Stimulated activated CD4-positive, alpha-beta T cell treated with anti-CD3 and anti-CD28 coated beads, TNF-alpha, amount 100 ng/mL, for 48 hours (primary cell): ENCODE measurements at regions not wholly inside any gene's neighbourhood (a gene's known extent, or its start where the extent isn't known, plus 50 kb on each side); places are given as distances from the start of the nearest gene placed in this dataset.
"Not testable (repeated sequence)": the region's sequence is repeated elsewhere in the genome, so short reads cannot be mapped to it uniquely, and the experiment has no call there.

Experiments used
- DNase-seq, 3 donors: peaks; one replicate each; pipeline ENCODE4 v3.0.0-alpha.2; 2020; ENCODE audit warnings: low read depth in 3 of 3

DNA sequence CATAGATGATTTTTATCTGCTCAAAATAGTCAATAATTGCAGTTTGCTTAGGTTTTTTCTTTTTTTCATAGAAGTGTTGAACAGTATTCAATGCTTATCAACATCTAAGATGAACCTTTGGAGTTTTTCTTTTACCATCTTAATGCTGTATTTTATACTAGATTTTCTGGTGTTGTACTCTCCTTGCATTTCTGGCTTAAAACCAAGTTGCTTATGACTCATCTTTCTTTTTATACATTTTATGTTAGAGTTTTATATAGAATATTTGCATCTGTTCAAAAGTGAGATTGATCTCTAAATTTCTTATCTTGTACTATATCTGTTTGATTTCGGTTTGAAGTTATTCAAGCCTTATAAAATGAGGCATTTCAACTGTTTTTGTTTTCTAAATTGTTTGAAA, 232.5 kb downstream of the RFPL4B start:
- no peak for DNase-seq

GRCh38 chr6:112581015-112581414, 233.9 kb downstream of the RFPL4B start:
- DNase-seq, result no peak

GRCh38 chr6:112590326-112590725, 243.2 kb downstream of the RFPL4B start:
- no peak for DNase-seq

- DNase-seq, result no peak
Observed at GRCh38 chr6:112591329-112591728, 244.2 kb downstream of the RFPL4B start.

GRCh38 chr6:112592159-112592558, 245.0 kb downstream of the RFPL4B start:
- DNase-seq, result no peak

DNA sequence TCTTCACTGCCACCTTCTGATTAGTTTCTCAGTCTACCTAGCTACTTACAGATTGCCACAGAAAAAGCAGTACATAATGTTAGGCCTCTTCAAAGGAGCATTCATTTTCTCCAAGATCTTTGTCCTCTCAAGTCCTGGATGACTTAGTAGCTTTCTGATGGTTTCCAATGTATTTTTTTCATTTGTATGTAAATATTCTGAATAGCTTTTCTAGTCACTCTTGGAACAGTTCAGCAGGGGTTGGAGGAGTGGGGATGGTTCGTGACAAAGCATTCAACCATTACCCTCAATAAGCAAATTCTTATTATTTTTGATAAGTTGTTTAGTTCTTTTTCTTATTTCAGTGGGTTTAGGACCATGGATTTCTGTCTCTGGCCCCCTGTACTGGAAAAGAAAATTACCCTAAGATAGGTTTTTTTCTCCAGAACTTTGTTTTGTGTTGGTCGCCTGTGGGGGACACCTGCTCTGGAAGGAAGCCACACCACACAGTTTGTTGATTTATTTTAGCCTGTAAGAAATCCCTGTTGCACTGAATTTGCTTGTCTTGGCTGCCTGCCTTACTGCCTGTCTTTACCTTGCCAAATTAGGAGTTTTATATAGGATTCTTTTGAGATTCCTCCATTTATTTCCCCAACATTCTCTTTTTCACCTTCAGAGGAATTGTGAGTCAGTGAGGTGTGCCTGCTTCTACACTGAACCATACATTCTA, 247.9 kb downstream of the RFPL4B start:
- no peak for DNase-seq

DNA sequence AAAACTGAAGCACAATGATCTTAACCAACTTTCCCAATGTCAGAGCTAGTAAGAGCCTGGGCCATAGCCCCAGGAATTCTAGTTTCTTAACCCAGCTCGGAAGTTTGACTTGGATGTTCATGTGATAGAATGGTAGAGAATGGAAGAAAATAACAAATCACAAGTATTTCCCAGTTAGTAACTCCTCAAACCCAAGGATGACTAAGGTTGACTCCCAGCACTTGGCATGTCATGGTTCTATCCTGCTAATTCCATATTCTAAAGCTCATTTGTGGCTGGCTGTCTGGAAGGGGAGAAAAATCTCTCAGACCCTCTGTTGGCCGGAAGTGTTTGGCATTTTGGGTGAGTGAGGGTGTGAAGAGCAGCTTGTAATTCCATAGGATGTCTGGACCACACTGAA, 248.7 kb downstream of the RFPL4B start:
- no peak for DNase-seq

DNA sequence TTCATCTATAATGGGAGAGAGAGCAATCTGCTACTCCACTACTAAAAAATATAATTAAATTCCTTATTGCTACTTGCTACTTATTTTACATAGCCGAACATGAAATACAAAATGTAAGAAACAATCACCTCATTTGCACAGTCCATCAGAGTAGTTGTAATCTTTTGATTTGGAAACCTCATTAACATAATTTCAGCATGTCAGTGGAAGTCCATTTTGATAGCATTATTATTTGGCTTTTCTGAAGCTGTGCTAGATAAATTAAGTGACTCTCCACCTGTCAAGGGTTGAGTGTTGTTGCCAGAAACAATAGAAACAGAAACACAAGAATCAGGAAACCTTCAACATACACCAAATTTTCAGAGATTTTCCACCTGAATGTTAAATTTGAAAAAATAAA, 250.0 kb downstream of the RFPL4B start:
- DNase-seq, result no peak

DNA sequence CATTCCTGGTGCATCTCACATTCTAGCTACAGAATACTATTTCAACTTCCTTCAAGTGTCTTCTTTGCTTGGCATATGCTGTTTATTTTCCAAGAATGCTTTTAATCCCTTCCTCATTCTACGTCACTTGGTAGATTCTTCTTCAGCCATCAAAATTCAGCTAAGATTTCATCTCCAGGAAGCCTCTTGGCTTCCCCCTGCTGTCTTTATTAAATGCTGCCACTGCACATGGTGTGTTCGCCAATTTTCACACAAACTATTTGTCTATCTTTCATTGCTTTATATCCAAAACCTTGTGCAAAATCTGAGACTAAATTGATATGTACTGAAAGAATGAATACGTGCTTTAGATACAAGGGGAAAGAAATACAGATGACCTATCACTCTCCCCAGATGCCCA, 253.0 kb downstream of the RFPL4B start:
- DNase-seq, result no peak

GRCh38 chr6:112603726-112604125, 256.6 kb downstream of the RFPL4B start:
- no peak for DNase-seq

DNA sequence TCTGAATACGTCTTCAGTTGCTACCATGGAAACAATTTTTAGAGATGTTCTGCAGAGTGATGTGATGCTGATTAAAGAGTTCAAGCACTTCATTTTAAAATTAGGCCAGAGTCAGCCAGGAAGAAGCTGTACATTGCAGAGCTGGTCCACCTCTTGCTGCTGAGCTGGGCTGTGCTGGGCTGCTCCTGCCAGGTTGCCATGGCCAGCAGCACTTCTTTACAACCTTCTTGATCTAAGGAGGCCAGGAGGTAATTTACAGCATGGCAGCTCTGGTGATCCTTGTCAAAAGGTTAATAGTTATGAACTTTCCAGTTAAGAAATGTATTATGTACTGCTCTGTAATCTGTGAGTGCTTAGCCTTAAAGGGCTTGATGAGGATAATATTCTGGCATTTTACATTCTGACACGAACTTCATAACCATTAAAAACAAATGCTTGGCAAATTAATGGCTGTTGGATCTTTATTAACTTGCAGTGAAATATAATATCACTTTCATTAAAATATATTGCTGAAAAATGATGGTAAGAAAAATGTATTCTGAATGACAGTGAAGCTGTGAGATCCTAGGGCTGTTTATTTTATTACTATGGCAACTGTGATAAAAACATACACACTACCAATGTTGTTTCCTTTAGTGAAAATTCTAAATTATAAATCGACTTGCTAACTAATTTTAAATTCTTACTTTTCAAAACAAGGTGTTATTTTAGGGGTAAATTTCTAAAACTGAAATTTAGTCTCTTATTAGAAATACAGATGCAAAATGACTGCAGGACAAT, 259.7 kb downstream of the RFPL4B start:
- DNase-seq, result no peak

DNA sequence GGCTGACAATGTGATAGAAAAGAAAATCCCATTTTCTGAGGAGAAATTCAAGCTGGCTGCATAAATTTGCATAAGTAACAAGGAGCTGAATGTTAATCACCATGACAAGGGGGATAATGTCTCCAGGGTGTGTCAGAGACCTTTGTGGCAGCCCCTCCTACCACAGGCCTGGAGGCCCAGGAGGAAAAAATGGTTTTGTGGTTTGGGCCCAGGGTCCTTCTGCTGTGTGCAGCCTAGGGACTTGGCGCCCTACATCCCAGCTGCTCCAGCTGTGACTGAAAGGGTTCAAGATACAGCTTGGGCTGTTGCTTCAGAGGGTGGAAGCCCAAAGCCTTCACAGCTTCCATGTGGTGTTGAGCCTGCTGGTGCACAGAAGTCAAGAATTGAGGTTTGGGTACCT, 261.8 kb downstream of the RFPL4B start:
- not testable (repeated sequence) for DNase-seq

DNA sequence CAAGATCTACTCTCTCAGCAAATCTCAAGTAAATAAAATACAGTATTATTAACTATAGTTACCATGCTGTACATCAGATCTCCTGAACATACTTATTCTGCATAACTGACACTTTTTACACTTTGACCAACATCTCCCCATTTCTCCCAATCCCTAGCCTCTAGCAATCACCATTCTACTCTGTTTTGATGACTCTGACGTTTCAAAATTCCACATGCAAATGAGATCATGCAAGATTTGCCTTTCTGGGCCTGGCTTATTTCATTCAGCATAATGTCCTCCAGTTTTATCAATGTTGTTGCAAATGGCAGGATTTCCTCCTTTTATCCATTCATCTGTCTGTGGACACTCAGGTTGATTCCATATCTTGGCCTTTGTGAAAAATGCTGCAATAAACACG, 266.3 kb downstream of the RFPL4B start:
- no peak for DNase-seq

DNA sequence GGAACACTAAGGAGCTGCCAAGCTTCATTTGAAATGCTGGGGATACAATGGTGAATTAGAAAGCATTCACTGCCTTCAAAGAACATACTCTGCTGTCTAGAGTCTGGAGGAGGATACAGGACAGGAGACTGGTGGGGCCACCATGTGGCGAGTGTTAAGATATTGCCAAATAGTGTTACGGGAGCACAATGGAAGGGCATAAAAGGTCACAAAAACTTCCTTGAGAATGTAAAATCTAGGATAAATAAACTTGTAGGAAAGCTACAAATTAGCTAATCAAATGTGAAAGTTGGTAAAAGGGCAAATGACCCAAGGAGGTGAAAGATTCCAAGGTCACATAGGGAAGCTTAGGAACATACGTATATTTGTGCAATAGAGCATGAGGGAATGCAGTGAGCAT, 271.7 kb downstream of the RFPL4B start:
- DNase-seq, result no peak

- DNase-seq, result no peak
Observed at GRCh38 chr6:112620812-112621569, 273.9 kb downstream of the RFPL4B start.

GRCh38 chr6:112622036-112622435, 274.9 kb downstream of the RFPL4B start:
- no peak for DNase-seq

GRCh38 chr6:112626468-112627082, 279.4 kb downstream of the RFPL4B start:
- DNase-seq, result no peak

DNA sequence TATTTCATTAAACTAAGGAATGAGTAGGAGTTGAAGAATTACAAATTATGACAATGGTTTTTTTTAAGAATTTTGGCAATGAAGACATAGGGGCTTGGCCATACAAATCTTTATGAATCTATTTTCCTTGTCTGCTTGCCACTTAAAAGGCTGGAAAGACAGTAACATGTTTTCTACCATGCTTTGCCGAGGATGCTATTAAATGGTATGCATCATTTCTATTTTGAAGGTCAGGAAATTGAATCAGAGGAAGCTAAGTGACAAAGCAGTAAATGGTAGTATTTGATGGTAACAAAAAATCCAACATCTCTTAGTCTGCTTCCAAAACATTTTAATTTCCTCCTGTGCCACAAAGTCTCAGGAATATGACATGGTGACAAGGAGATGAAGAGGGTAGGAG, 287.2 kb downstream of the RFPL4B start:
- no peak for DNase-seq

- no peak for DNase-seq
Observed at GRCh38 chr6:112636650-112637262, 289.6 kb downstream of the RFPL4B start.

DNA sequence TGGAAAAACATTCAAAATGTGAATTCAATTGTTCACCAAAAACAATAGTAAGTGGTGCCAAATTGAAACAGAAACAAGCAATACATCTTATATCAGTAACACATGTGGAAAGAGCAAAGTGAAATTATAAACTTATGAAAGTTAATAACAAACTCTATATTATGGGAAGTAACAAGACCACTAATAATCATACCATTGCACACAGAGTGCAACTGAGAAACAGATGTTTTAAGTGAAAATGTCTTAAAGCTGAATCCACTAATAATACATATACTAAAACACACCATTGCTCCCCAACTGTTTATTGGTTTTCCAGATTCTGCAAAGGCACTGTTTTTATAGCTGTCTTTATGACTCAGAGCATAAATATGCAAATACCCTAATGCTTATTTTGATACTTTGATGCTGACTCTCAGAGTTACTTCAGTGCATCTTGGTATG, 292.3 kb downstream of the RFPL4B start:
- no peak for DNase-seq

GRCh38 chr6:112640891-112641290, 293.8 kb downstream of the RFPL4B start:
- no peak for DNase-seq

GRCh38 chr6:112649853-112650252, 302.7 kb downstream of the RFPL4B start:
- no peak for DNase-seq
